Osteocyte (in vitro differentiated cells): ENCODE measurements at regions not wholly inside any gene's neighbourhood (a gene's known extent, or its start where the extent isn't known, plus 50 kb on each side); places are given as distances from the start of the nearest gene placed in this dataset.

Experiments used
- DNase-seq: peaks from one replicate; pipeline ENCODE4 v3.0.0; 2021; ENCODE audit warnings: mixed read lengths; ENCODE audit not compliant: unreplicated experiment; ENCODE audit errors: extremely low spot score
- H3K27ac Mint-ChIP-seq: one replicate; pipeline ENCODE4 v1.8.0; 2021; ENCODE audit warnings: mild to moderate bottlenecking, mixed read lengths; ENCODE audit not compliant: unreplicated experiment
- H3K27me3 Mint-ChIP-seq: one replicate; pipeline ENCODE4 v1.8.0; 2021; ENCODE audit warnings: mixed read lengths; ENCODE audit not compliant: unreplicated experiment
- H3K36me3 Mint-ChIP-seq: one replicate; pipeline ENCODE4 v1.8.0; 2021; ENCODE audit warnings: mixed read lengths; ENCODE audit not compliant: unreplicated experiment
- H3K4me1 Mint-ChIP-seq: one replicate; pipeline ENCODE4 v1.8.0; 2021; ENCODE audit warnings: mixed read lengths; ENCODE audit not compliant: unreplicated experiment
- H3K4me3 Mint-ChIP-seq: one replicate; pipeline ENCODE4 v1.8.0; 2021; ENCODE audit warnings: mild to moderate bottlenecking, moderate library complexity, mixed read lengths; ENCODE audit not compliant: unreplicated experiment
- H3K9me3 Mint-ChIP-seq: one replicate; pipeline ENCODE4 v1.8.0; 2021; ENCODE audit warnings: mixed read lengths; ENCODE audit not compliant: unreplicated experiment
- TF ChIP-seq, protein P1 (sequence below): fragments of 200-600 bp; sonication (generic); IDR thresholded peaks from 2 replicates; pipeline ENCODE4 v1.5.0; 2021; ENCODE audit warnings: antibody characterized with exemption, mild to moderate bottlenecking, moderate library complexity

DNA sequence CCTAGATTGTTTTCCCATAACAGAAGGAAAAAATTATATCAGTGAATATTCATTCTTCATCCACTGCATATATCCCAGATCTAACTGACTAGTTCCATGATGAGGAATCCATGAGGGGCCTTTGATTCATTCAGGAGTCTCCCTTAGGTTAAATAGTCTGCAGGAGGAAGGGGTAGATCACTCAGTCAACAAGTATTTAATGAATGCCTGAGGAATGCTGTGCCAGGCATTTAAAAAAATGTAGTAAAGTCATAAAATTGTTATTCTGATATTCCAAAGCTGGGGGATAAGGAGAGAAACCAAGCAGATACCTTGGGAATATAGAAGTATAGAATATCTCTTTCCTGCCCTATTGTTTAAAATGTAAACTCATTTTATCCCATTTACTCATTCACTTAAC, 216.2 kb upstream of the CAND1 start:
- Mint-ChIP-seq H3K36me3 (no peaks in the 10 kb centered on the region), H3K27ac (no peak overlapping the region), H3K27me3 (no peaks in the 10 kb centered on the region), H3K4me3 (no peak overlapping the region), H3K9me3 (no peaks in the 10 kb centered on the region), H3K4me1 (peaks cover 8% of the 10 kb centered on the region)
- TF ChIP-seq, protein P1, sequence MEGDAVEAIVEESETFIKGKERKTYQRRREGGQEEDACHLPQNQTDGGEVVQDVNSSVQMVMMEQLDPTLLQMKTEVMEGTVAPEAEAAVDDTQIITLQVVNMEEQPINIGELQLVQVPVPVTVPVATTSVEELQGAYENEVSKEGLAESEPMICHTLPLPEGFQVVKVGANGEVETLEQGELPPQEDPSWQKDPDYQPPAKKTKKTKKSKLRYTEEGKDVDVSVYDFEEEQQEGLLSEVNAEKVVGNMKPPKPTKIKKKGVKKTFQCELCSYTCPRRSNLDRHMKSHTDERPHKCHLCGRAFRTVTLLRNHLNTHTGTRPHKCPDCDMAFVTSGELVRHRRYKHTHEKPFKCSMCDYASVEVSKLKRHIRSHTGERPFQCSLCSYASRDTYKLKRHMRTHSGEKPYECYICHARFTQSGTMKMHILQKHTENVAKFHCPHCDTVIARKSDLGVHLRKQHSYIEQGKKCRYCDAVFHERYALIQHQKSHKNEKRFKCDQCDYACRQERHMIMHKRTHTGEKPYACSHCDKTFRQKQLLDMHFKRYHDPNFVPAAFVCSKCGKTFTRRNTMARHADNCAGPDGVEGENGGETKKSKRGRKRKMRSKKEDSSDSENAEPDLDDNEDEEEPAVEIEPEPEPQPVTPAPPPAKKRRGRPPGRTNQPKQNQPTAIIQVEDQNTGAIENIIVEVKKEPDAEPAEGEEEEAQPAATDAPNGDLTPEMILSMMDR, result no peak
- DNase-seq, result no peak

GRCh38 chr12:67056329-67056728, 212.8 kb upstream of the CAND1 start:
- DNase-seq, result no peak
- H3K4me1 Mint-ChIP-seq, result peaks cover 8% of the 10 kb centered on the region
- H3K27me3 Mint-ChIP-seq, result no peaks in the 10 kb centered on the region
- no peak overlapping the region for H3K4me3 Mint-ChIP-seq
- no peaks in the 10 kb centered on the region for H3K9me3 Mint-ChIP-seq
- H3K27ac Mint-ChIP-seq, result no peak overlapping the region
- H3K36me3 Mint-ChIP-seq, result no peaks in the 10 kb centered on the region
- TF ChIP-seq, protein P1, result no peak

GRCh38 chr12:67057072-67057471, 212.1 kb upstream of the CAND1 start:
- no peaks in the 10 kb centered on the region for H3K9me3 Mint-ChIP-seq
- H3K4me3 Mint-ChIP-seq, result no peak overlapping the region
- peaks cover 2% of the 10 kb centered on the region for H3K27me3 Mint-ChIP-seq
- H3K36me3 Mint-ChIP-seq, result no peaks in the 10 kb centered on the region
- H3K4me1 Mint-ChIP-seq, result peaks cover 8% of the 10 kb centered on the region
- TF ChIP-seq, protein P1, result no peak
- DNase-seq, result no peak
- H3K27ac Mint-ChIP-seq, result no peak overlapping the region

GRCh38 chr12:67062193-67062592, 207.0 kb upstream of the CAND1 start:
- H3K27me3 Mint-ChIP-seq, result peaks cover 4% of the 10 kb centered on the region
- no peak for DNase-seq
- H3K4me1 Mint-ChIP-seq, result no peaks in the 10 kb centered on the region
- H3K27ac Mint-ChIP-seq, result no peak overlapping the region
- TF ChIP-seq, protein P1, result no peak
- H3K36me3 Mint-ChIP-seq, result no peaks in the 10 kb centered on the region
- H3K4me3 Mint-ChIP-seq, result no peak overlapping the region
- no peaks in the 10 kb centered on the region for H3K9me3 Mint-ChIP-seq

DNA sequence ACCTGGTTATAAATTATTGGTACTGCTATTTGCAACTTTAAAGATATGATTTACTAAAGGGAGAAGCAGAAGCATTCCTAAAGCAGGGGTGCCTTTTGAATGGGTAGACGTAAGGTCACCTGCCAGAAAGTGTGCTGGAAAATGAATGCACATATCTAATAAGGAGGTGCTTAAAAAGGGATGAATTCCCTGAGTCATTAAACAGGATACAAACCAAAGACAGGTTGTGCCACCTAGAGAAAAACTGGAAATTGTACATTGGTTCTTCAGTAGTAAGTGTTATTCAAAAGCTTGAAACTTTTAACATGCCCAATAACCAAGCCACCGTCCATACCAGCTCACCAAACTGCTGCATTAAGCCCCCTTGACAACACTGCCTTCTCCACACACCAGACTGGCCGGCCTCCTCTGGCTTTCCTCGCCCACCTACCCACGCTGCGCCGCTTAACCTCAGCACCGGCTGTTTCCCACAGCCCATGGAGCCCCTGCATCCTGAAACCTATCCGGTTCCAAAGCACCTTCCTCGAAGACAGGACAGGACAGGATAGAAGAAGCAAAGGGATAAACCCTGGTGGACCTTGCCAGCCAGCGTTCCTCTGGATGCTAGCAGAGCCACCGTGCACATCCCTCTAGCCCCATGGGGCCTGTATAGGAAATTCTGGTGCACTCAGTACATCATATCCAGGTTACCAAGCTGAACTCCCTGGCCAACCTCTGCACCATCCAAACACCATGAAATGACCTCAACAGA, 201.5 kb upstream of the CAND1 start:
- H3K27me3 Mint-ChIP-seq, result peaks cover 6% of the 10 kb centered on the region
- no peaks in the 10 kb centered on the region for H3K36me3 Mint-ChIP-seq
- no peak for DNase-seq
- no peaks in the 10 kb centered on the region for H3K9me3 Mint-ChIP-seq
- TF ChIP-seq, protein P1, result no peak
- no peak overlapping the region for H3K27ac Mint-ChIP-seq
- H3K4me1 Mint-ChIP-seq, result peaks cover 20% of the 10 kb centered on the region
- H3K4me3 Mint-ChIP-seq, result peak overlapping the region; percentile 76
